ENCODE measurements at regions not wholly inside any gene's neighbourhood (a gene's known extent, or its start where the extent isn't known, plus 50 kb on each side); places are given as distances from the start of the nearest gene placed in this dataset.

GRCh38 chr19:27672309-27673047, 1540.5 kb downstream of the UQCRFS1 start:
- H3K4me3 Mint-ChIP-seq (ENCODE audit: unreplicated experiment), result no peak overlapping the region
- no TSS peak for BruUV-seq (replicated peaks)
- H3K27me3 Mint-ChIP-seq (ENCODE audit: insufficient read depth, unreplicated experiment), result no peaks in the 10 kb centered on the region
- ChIA-PET POLR2A (no interaction called here), CTCF (no interaction called here)
- peaks cover 6% of the 10 kb centered on the region for H3K36me3 Mint-ChIP-seq (ENCODE audit: insufficient read depth, unreplicated experiment)
- DNase-seq (ENCODE audit: unreplicated experiment), result no peak
- no peak overlapping the region for H3K27ac Mint-ChIP-seq (ENCODE audit: low read depth, unreplicated experiment)
- TF ChIP-seq, protein P1, sequence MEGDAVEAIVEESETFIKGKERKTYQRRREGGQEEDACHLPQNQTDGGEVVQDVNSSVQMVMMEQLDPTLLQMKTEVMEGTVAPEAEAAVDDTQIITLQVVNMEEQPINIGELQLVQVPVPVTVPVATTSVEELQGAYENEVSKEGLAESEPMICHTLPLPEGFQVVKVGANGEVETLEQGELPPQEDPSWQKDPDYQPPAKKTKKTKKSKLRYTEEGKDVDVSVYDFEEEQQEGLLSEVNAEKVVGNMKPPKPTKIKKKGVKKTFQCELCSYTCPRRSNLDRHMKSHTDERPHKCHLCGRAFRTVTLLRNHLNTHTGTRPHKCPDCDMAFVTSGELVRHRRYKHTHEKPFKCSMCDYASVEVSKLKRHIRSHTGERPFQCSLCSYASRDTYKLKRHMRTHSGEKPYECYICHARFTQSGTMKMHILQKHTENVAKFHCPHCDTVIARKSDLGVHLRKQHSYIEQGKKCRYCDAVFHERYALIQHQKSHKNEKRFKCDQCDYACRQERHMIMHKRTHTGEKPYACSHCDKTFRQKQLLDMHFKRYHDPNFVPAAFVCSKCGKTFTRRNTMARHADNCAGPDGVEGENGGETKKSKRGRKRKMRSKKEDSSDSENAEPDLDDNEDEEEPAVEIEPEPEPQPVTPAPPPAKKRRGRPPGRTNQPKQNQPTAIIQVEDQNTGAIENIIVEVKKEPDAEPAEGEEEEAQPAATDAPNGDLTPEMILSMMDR (IDR thresholded peaks at IDR 0.05; ENCODE audit: unreplicated experiment), result no peak
- H3K9me3 Mint-ChIP-seq (ENCODE audit: unreplicated experiment), result peaks cover 23% of the 10 kb centered on the region
- intact Hi-C loops (cut with micrococcal nuclease), result no loop called here
- no peaks in the 10 kb centered on the region for H3K4me1 Mint-ChIP-seq (ENCODE audit: insufficient read depth, unreplicated experiment)

GRCh38 chr19:27671876-27672275, 1541.1 kb downstream of the UQCRFS1 start:
- no peak for DNase-seq (ENCODE audit: unreplicated experiment)
- POLR2A ChIA-PET, result no interaction called here
- BruUV-seq (replicated peaks), result no TSS peak
- Mint-ChIP-seq H3K4me1 (ENCODE audit: insufficient read depth, unreplicated experiment) (no peaks in the 10 kb centered on the region), H3K27ac (ENCODE audit: low read depth, unreplicated experiment) (no peak overlapping the region), H3K36me3 (ENCODE audit: insufficient read depth, unreplicated experiment) (peaks cover 6% of the 10 kb centered on the region), H3K27me3 (ENCODE audit: insufficient read depth, unreplicated experiment) (no peaks in the 10 kb centered on the region), H3K4me3 (ENCODE audit: unreplicated experiment) (no peak overlapping the region), H3K9me3 (ENCODE audit: unreplicated experiment) (peaks cover 23% of the 10 kb centered on the region)
- CTCF ChIA-PET, result no interaction called here
- TF ChIP-seq, protein P1 (IDR thresholded peaks at IDR 0.05; ENCODE audit: unreplicated experiment), result no peak
- intact Hi-C loops (cut with micrococcal nuclease), result no loop called here

- Mint-ChIP-seq H3K27me3 (ENCODE audit: insufficient read depth, unreplicated experiment) (no peaks in the 10 kb centered on the region), H3K4me1 (ENCODE audit: insufficient read depth, unreplicated experiment) (no peaks in the 10 kb centered on the region), H3K36me3 (ENCODE audit: insufficient read depth, unreplicated experiment) (no peaks in the 10 kb centered on the region), H3K27ac (ENCODE audit: low read depth, unreplicated experiment) (no peak overlapping the region), H3K4me3 (ENCODE audit: unreplicated experiment) (no peak overlapping the region), H3K9me3 (ENCODE audit: unreplicated experiment) (peaks cover 20% of the 10 kb centered on the region)
- POLR2A ChIA-PET, result no interaction called here
- BruUV-seq (replicated peaks), result no TSS peak
- CTCF ChIA-PET, result no interaction called here
- no peak for DNase-seq (ENCODE audit: unreplicated experiment)
- intact Hi-C loops (cut with micrococcal nuclease), result no loop called here
- TF ChIP-seq, protein P1 (IDR thresholded peaks at IDR 0.05; ENCODE audit: unreplicated experiment), result no peak
Observed at GRCh38 chr19:27660428-27660827, 1552.5 kb downstream of the UQCRFS1 start.

DNA sequence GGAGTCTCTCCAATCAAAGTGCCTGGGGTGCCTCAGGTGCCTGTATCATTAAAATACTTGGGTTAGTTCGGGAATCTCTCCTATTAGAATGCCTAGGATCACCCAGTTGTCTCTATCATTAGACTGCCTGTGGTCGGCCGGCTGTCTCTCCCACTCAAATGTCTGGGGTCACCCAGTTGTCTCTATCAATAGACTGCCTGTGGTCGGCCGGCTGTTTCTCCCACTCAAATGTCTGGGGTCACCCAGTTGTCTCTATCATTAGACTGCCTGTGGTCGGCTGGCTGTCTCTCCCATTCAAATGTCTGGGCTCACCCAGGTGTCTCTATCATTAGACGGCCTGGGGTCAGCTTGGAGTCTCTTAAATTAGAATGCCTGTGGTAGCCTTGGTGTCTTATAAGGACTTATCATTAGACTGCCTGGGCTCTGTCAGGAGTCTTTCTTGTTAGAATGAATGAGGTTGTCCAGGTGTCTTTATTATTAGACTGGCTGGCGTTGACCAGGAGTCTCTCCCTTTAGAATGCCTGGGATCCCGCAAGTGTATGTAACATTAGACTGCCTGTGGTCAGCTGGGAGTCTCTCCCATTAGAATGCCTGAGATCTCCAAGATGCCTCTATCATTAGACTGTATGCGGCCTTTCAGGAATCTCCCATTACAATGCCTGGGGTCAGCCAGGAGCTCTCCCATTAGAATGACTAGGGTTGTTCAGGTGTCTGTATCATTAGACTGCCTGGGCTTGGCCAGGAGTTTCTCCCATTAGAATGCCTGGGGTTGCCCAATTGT, 1555.5 kb downstream of the UQCRFS1 start:
- Mint-ChIP-seq H3K4me1 (ENCODE audit: insufficient read depth, unreplicated experiment) (no peaks in the 10 kb centered on the region), H3K36me3 (ENCODE audit: insufficient read depth, unreplicated experiment) (no peaks in the 10 kb centered on the region), H3K27me3 (ENCODE audit: insufficient read depth, unreplicated experiment) (no peaks in the 10 kb centered on the region), H3K27ac (ENCODE audit: low read depth, unreplicated experiment) (no peak overlapping the region), H3K9me3 (ENCODE audit: unreplicated experiment) (peaks cover 28% of the 10 kb centered on the region), H3K4me3 (ENCODE audit: unreplicated experiment) (no peak overlapping the region)
- intact Hi-C loops (cut with micrococcal nuclease), result no loop called here
- TF ChIP-seq, protein P1 (IDR thresholded peaks at IDR 0.05; ENCODE audit: unreplicated experiment), result no peak
- BruUV-seq (replicated peaks), result no TSS peak
- no peak for DNase-seq (ENCODE audit: unreplicated experiment)
- POLR2A ChIA-PET, result no interaction called here
- CTCF ChIA-PET, result no interaction called here
